ENCODE measurements at regions not wholly inside any gene's neighbourhood (a gene's known extent, or its start where the extent isn't known, plus 50 kb on each side); places are given as distances from the start of the nearest gene placed in this dataset.

DNA sequence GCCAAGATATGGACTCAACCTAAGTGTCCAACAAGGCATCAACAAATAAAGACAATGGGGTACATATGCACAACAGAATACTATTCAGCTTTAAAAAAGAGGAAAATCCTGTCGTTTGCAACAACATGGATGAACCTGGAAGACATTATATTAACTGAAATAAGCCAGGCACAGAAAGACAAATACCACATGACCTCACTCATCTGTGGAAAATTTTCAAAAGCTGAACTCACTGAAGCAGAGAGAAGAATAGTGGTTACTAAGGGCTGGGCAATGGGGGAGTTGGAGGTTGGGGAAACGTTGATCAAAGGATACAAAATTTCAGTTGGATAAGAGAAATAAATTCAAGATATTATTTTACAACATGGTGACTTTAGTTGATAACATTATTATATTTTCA lies 221.4 kb upstream of the PITRM1 start:
- TF ChIP-seq POLR2AphosphoS5 (IDR thresholded peaks at IDR 0.05; ENCODE audit: low read depth, low read length) (no peak), FOXP2 (optimal IDR thresholded peaks at IDR 0.05; ENCODE audit: borderline replicate concordance, extremely low read depth, extremely low read length, insufficient read depth) (no peak), REST (IDR thresholded peaks at IDR 0.05; ENCODE audit: insufficient read depth in 1 of 2, low read depth in 2 of 2, low read length in 2 of 2) (no peak), TAF1 (IDR thresholded peaks at IDR 0.05; ENCODE audit: borderline replicate concordance, insufficient read depth, low read length) (no peak), SIN3A (IDR thresholded peaks at IDR 0.05; ENCODE audit: borderline replicate concordance, insufficient read depth, low read length) (no peak)

DNA sequence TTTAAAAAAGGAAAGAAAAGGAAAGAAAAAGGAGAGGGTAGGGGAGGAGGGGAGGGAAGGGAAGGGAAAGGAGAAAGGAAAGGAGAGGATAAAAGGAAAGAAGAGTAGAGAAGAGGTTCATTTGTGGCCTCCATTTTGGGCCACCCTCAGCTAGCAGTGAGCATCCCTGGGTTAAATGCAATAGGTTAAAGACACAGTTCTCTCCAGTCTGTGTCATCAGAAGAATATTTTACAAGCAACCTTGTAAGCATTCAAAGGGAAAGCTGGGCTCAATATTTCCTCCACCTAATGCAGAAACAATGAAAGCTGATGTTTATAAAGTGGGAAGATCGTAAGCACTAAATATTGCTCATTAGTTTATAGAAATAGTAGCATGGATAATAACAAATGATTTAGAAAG lies 219.1 kb upstream of the PITRM1 start:
- TF ChIP-seq REST (IDR thresholded peaks at IDR 0.05; ENCODE audit: insufficient read depth in 1 of 2, low read depth in 2 of 2, low read length in 2 of 2) = no peak

DNA sequence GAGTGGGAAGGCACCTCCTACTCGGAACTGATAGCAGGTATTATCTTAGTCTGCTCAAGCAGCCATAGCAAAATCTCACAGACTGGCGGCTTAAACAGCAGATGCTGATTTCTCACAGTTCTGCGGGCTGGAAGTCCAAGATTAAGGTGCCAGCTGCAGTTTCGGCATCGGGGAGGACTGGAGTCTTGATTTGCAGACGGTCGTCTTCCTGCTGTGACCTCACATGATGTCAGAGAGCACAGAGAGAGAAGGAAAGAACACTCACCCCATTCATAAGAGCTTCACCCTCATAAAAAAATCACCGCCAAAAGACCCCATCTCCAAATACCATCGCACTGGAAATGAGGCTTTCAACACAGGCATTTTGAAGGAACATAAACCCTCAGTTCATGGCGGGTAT lies 216.5 kb upstream of the PITRM1 start:
- TF ChIP-seq TAF1 (IDR thresholded peaks at IDR 0.05; ENCODE audit: borderline replicate concordance, insufficient read depth, low read length) = no peak
- no peak for TF ChIP-seq REST (IDR thresholded peaks at IDR 0.05; ENCODE audit: insufficient read depth in 1 of 2, low read depth in 2 of 2, low read length in 2 of 2)
- no peak for TF ChIP-seq POLR2AphosphoS5 (IDR thresholded peaks at IDR 0.05; ENCODE audit: low read depth, low read length)

GRCh38 chr10:3385487-3385886 lies 212.9 kb upstream of the PITRM1 start:
- TF ChIP-seq TAF1 (IDR thresholded peaks at IDR 0.05; ENCODE audit: borderline replicate concordance, insufficient read depth, low read length) (no peak), POLR2AphosphoS5 (IDR thresholded peaks at IDR 0.05; ENCODE audit: low read depth, low read length) (no peak), FOXP2 (optimal IDR thresholded peaks at IDR 0.05; ENCODE audit: borderline replicate concordance, extremely low read depth, extremely low read length, insufficient read depth) (no peak), SIN3A (IDR thresholded peaks at IDR 0.05; ENCODE audit: borderline replicate concordance, insufficient read depth, low read length) (no peak), REST (IDR thresholded peaks at IDR 0.05; ENCODE audit: insufficient read depth in 1 of 2, low read depth in 2 of 2, low read length in 2 of 2) (no peak)

GRCh38 chr10:3382092-3382491 lies 209.5 kb upstream of the PITRM1 start:
- TF ChIP-seq POLR2AphosphoS5 (IDR thresholded peaks at IDR 0.05; ENCODE audit: low read depth, low read length) (no peak), FOXP2 (optimal IDR thresholded peaks at IDR 0.05; ENCODE audit: borderline replicate concordance, extremely low read depth, extremely low read length, insufficient read depth) (no peak), SIN3A (IDR thresholded peaks at IDR 0.05; ENCODE audit: borderline replicate concordance, insufficient read depth, low read length) (no peak), TAF1 (IDR thresholded peaks at IDR 0.05; ENCODE audit: borderline replicate concordance, insufficient read depth, low read length) (no peak), REST (IDR thresholded peaks at IDR 0.05; ENCODE audit: insufficient read depth in 1 of 2, low read depth in 2 of 2, low read length in 2 of 2) (no peak)
